ENCODE measurements at regions not wholly inside any gene's neighbourhood (a gene's known extent, or its start where the extent isn't known, plus 50 kb on each side); places are given as distances from the start of the nearest gene placed in this dataset.
A peak's percentile ranks its signal among the peaks of the same experiment; 100 is the strongest.

GRCh38 chr7:136325027-136325426 lies 347.9 kb upstream of the MTPN start:
- Histone ChIP-seq H3K9ac (ENCODE audit: low read length) (no peak overlapping the region), H3K9me3 (ENCODE audit: control insufficient read depth, low read length) (no peaks in the 10 kb centered on the region), H3K4me3 (ENCODE audit: low read length) (no peak overlapping the region), H3K27me3 (replicated peaks; ENCODE audit: control insufficient read depth, insufficient read depth, low read length) (no peaks in the 10 kb centered on the region), H3K4me1 (ENCODE audit: control insufficient read depth, insufficient read depth, low read length) (no peaks in the 10 kb centered on the region), H3K36me3 (ENCODE audit: control insufficient read depth, insufficient read depth, low read length, severe bottlenecking) (no peaks in the 10 kb centered on the region)
- no peak for DNase-seq (ENCODE audit: low read depth)

GRCh38 chr7:136324073-136324704 lies 347.0 kb upstream of the MTPN start:
- H3K4me3 ChIP-seq (ENCODE audit: low read length), result no peak overlapping the region

GRCh38 chr7:136312592-136312991 lies 335.4 kb upstream of the MTPN start:
- DNase-seq (ENCODE audit: low read depth), result no peak
- Histone ChIP-seq H3K4me3 (ENCODE audit: low read length) (no peak overlapping the region), H3K36me3 (ENCODE audit: control insufficient read depth, insufficient read depth, low read length, severe bottlenecking) (no peaks in the 10 kb centered on the region), H3K9ac (ENCODE audit: low read length) (no peak overlapping the region), H3K27me3 (replicated peaks; ENCODE audit: control insufficient read depth, insufficient read depth, low read length) (no peaks in the 10 kb centered on the region), H3K9me3 (ENCODE audit: control insufficient read depth, low read length) (peaks cover 6% of the 10 kb centered on the region), H3K4me1 (ENCODE audit: control insufficient read depth, insufficient read depth, low read length) (no peaks in the 10 kb centered on the region)

More at GRCh38 chr7:136324073-136324704, 347.0 kb upstream of the MTPN start:
- Histone ChIP-seq H3K36me3 (ENCODE audit: control insufficient read depth, insufficient read depth, low read length, severe bottlenecking) (no peaks in the 10 kb centered on the region), H3K4me1 (ENCODE audit: control insufficient read depth, insufficient read depth, low read length) (no peaks in the 10 kb centered on the region), H3K9me3 (ENCODE audit: control insufficient read depth, low read length) (no peaks in the 10 kb centered on the region), H3K27me3 (replicated peaks; ENCODE audit: control insufficient read depth, insufficient read depth, low read length) (no peaks in the 10 kb centered on the region), H3K9ac (ENCODE audit: low read length) (no peak overlapping the region)
- DNase-seq (ENCODE audit: low read depth), result no peak

- Histone ChIP-seq H3K4me1 (ENCODE audit: control insufficient read depth, insufficient read depth, low read length) (no peaks in the 10 kb centered on the region), H3K27me3 (replicated peaks; ENCODE audit: control insufficient read depth, insufficient read depth, low read length) (no peaks in the 10 kb centered on the region), H3K4me3 (ENCODE audit: low read length) (no peak overlapping the region), H3K9ac (ENCODE audit: low read length) (no peak overlapping the region), H3K36me3 (ENCODE audit: control insufficient read depth, insufficient read depth, low read length, severe bottlenecking) (no peaks in the 10 kb centered on the region), H3K9me3 (ENCODE audit: control insufficient read depth, low read length) (peaks cover 6% of the 10 kb centered on the region)
- DNase-seq (ENCODE audit: low read depth), result no peak
Observed at GRCh38 chr7:136309407-136309806, 332.2 kb upstream of the MTPN start.

- Histone ChIP-seq H3K4me1 (ENCODE audit: control insufficient read depth, insufficient read depth, low read length) (no peaks in the 10 kb centered on the region), H3K9ac (ENCODE audit: low read length) (no peak overlapping the region), H3K9me3 (ENCODE audit: control insufficient read depth, low read length) (peaks cover 6% of the 10 kb centered on the region), H3K27me3 (replicated peaks; ENCODE audit: control insufficient read depth, insufficient read depth, low read length) (no peaks in the 10 kb centered on the region), H3K36me3 (ENCODE audit: control insufficient read depth, insufficient read depth, low read length, severe bottlenecking) (no peaks in the 10 kb centered on the region), H3K4me3 (ENCODE audit: low read length) (no peak overlapping the region)
- DNase-seq (ENCODE audit: low read depth), result no peak
Observed at GRCh38 chr7:136308230-136308629, 331.1 kb upstream of the MTPN start.

- no peak overlapping the region for H3K9ac ChIP-seq (ENCODE audit: low read length)
- peak; percentile 54 for DNase-seq (ENCODE audit: low read depth)
Observed at GRCh38 chr7:136303162-136303561, 326.0 kb upstream of the MTPN start.

GRCh38 chr7:136302049-136302448 lies 324.9 kb upstream of the MTPN start:
- Histone ChIP-seq H3K9ac (ENCODE audit: low read length) (no peak overlapping the region), H3K4me1 (ENCODE audit: control insufficient read depth, insufficient read depth, low read length) (no peaks in the 10 kb centered on the region), H3K36me3 (ENCODE audit: control insufficient read depth, insufficient read depth, low read length, severe bottlenecking) (no peaks in the 10 kb centered on the region), H3K9me3 (ENCODE audit: control insufficient read depth, low read length) (no peaks in the 10 kb centered on the region), H3K4me3 (ENCODE audit: low read length) (no peak overlapping the region), H3K27me3 (replicated peaks; ENCODE audit: control insufficient read depth, insufficient read depth, low read length) (no peaks in the 10 kb centered on the region)
- DNase-seq (ENCODE audit: low read depth), result no peak

More at GRCh38 chr7:136303162-136303561, 326.0 kb upstream of the MTPN start:
- no peak overlapping the region for H3K4me3 ChIP-seq (ENCODE audit: low read length)
- H3K27me3 ChIP-seq (replicated peaks; ENCODE audit: control insufficient read depth, insufficient read depth, low read length), result no peaks in the 10 kb centered on the region
- H3K4me1 ChIP-seq (ENCODE audit: control insufficient read depth, insufficient read depth, low read length), result no peaks in the 10 kb centered on the region
- H3K9me3 ChIP-seq (ENCODE audit: control insufficient read depth, low read length), result peaks cover 3% of the 10 kb centered on the region
- no peaks in the 10 kb centered on the region for H3K36me3 ChIP-seq (ENCODE audit: control insufficient read depth, insufficient read depth, low read length, severe bottlenecking)

GRCh38 chr7:136294977-136295376 lies 317.8 kb upstream of the MTPN start:
- Histone ChIP-seq H3K9me3 (ENCODE audit: control insufficient read depth, low read length) (no peaks in the 10 kb centered on the region), H3K9ac (ENCODE audit: low read length) (no peak overlapping the region), H3K4me1 (ENCODE audit: control insufficient read depth, insufficient read depth, low read length) (no peaks in the 10 kb centered on the region), H3K4me3 (ENCODE audit: low read length) (no peak overlapping the region), H3K27me3 (replicated peaks; ENCODE audit: control insufficient read depth, insufficient read depth, low read length) (no peaks in the 10 kb centered on the region), H3K36me3 (ENCODE audit: control insufficient read depth, insufficient read depth, low read length, severe bottlenecking) (no peaks in the 10 kb centered on the region)
- no peak for DNase-seq (ENCODE audit: low read depth)

GRCh38 chr7:136293841-136294391 lies 316.8 kb upstream of the MTPN start:
- no peak overlapping the region for H3K9ac ChIP-seq (ENCODE audit: low read length)
- no peaks in the 10 kb centered on the region for H3K36me3 ChIP-seq (ENCODE audit: control insufficient read depth, insufficient read depth, low read length, severe bottlenecking)
- no peaks in the 10 kb centered on the region for H3K27me3 ChIP-seq (replicated peaks; ENCODE audit: control insufficient read depth, insufficient read depth, low read length)
- no peak overlapping the region for H3K4me3 ChIP-seq (ENCODE audit: low read length)
- no peaks in the 10 kb centered on the region for H3K9me3 ChIP-seq (ENCODE audit: control insufficient read depth, low read length)
- no peak for DNase-seq (ENCODE audit: low read depth)
- H3K4me1 ChIP-seq (ENCODE audit: control insufficient read depth, insufficient read depth, low read length), result no peaks in the 10 kb centered on the region

GRCh38 chr7:136293272-136293671 lies 316.1 kb upstream of the MTPN start:
- H3K4me3 ChIP-seq (ENCODE audit: low read length), result no peak overlapping the region
- H3K27me3 ChIP-seq (replicated peaks; ENCODE audit: control insufficient read depth, insufficient read depth, low read length), result no peaks in the 10 kb centered on the region
- no peak for DNase-seq (ENCODE audit: low read depth)
- no peak overlapping the region for H3K9ac ChIP-seq (ENCODE audit: low read length)
- no peaks in the 10 kb centered on the region for H3K9me3 ChIP-seq (ENCODE audit: control insufficient read depth, low read length)
- H3K4me1 ChIP-seq (ENCODE audit: control insufficient read depth, insufficient read depth, low read length), result no peaks in the 10 kb centered on the region
- H3K36me3 ChIP-seq (ENCODE audit: control insufficient read depth, insufficient read depth, low read length, severe bottlenecking), result no peaks in the 10 kb centered on the region

GRCh38 chr7:136292365-136292764 lies 315.2 kb upstream of the MTPN start:
- Histone ChIP-seq H3K27me3 (replicated peaks; ENCODE audit: control insufficient read depth, insufficient read depth, low read length) (no peaks in the 10 kb centered on the region), H3K36me3 (ENCODE audit: control insufficient read depth, insufficient read depth, low read length, severe bottlenecking) (no peaks in the 10 kb centered on the region), H3K4me3 (ENCODE audit: low read length) (no peak overlapping the region), H3K9me3 (ENCODE audit: control insufficient read depth, low read length) (no peaks in the 10 kb centered on the region), H3K4me1 (ENCODE audit: control insufficient read depth, insufficient read depth, low read length) (no peaks in the 10 kb centered on the region), H3K9ac (ENCODE audit: low read length) (no peak overlapping the region)
- no peak for DNase-seq (ENCODE audit: low read depth)

- Histone ChIP-seq H3K9me3 (ENCODE audit: control insufficient read depth, low read length) (no peaks in the 10 kb centered on the region), H3K4me3 (ENCODE audit: low read length) (no peak overlapping the region), H3K36me3 (ENCODE audit: control insufficient read depth, insufficient read depth, low read length, severe bottlenecking) (no peaks in the 10 kb centered on the region), H3K9ac (ENCODE audit: low read length) (no peak overlapping the region), H3K4me1 (ENCODE audit: control insufficient read depth, insufficient read depth, low read length) (no peaks in the 10 kb centered on the region), H3K27me3 (replicated peaks; ENCODE audit: control insufficient read depth, insufficient read depth, low read length) (no peaks in the 10 kb centered on the region)
- no peak for DNase-seq (ENCODE audit: low read depth)
Observed at GRCh38 chr7:136290351-136290750, 313.2 kb upstream of the MTPN start.
